Endothelial cell (in vitro differentiated cells): ENCODE measurements at regions not wholly inside any gene's neighbourhood (a gene's known extent, or its start where the extent isn't known, plus 50 kb on each side); places are given as distances from the start of the nearest gene placed in this dataset.

Source experiments
- DNase-seq: peaks from one replicate; pipeline ENCODE4 v3.0.0; 2021; ENCODE audit warnings: low spot score
- H3K27ac Mint-ChIP-seq: one replicate; pipeline ENCODE4 v1.8.0; 2021; ENCODE audit warnings: mixed read lengths, inconsistent platforms; ENCODE audit not compliant: unreplicated experiment
- H3K27me3 Mint-ChIP-seq: one replicate; pipeline ENCODE4 v1.8.0; 2021; ENCODE audit warnings: mild to moderate bottlenecking, moderate library complexity, mixed read lengths, inconsistent platforms; ENCODE audit not compliant: unreplicated experiment
- H3K36me3 Mint-ChIP-seq: one replicate; pipeline ENCODE4 v1.8.0; 2021; ENCODE audit warnings: mild to moderate bottlenecking, low read depth, mixed read lengths, inconsistent platforms; ENCODE audit not compliant: unreplicated experiment
- H3K4me1 Mint-ChIP-seq: one replicate; pipeline ENCODE4 v1.8.0; 2021; ENCODE audit warnings: mild to moderate bottlenecking, mixed read lengths, inconsistent platforms; ENCODE audit not compliant: unreplicated experiment
- H3K4me3 Mint-ChIP-seq: one replicate; pipeline ENCODE4 v1.8.0; 2021; ENCODE audit warnings: mild to moderate bottlenecking, mixed read lengths, inconsistent platforms; ENCODE audit not compliant: unreplicated experiment
- H3K9me3 Mint-ChIP-seq: one replicate; pipeline ENCODE4 v1.8.0; 2021; ENCODE audit warnings: mixed read lengths, inconsistent platforms; ENCODE audit not compliant: unreplicated experiment
- CTCF ChIP-seq: fragments of 200-600 bp; sonication (generic); IDR thresholded peaks from one replicate; pipeline ENCODE4 v1.5.0; 2021; ENCODE audit warnings: antibody characterized with exemption; ENCODE audit not compliant: unreplicated experiment

GRCh38 chr11:23679041-23679440 lies 817.8 kb upstream of the LUZP2 start:
- no peak overlapping the region for H3K4me3 Mint-ChIP-seq
- no peak for DNase-seq
- no peaks in the 10 kb centered on the region for H3K4me1 Mint-ChIP-seq
- no peak for TF ChIP-seq CTCF
- H3K27ac Mint-ChIP-seq = no peak overlapping the region
- H3K9me3 Mint-ChIP-seq = no peaks in the 10 kb centered on the region
- H3K27me3 Mint-ChIP-seq = no peaks in the 10 kb centered on the region
- no peaks in the 10 kb centered on the region for H3K36me3 Mint-ChIP-seq

GRCh38 chr11:23679981-23680380 lies 816.9 kb upstream of the LUZP2 start:
- Mint-ChIP-seq H3K9me3 (no peaks in the 10 kb centered on the region), H3K27me3 (no peaks in the 10 kb centered on the region), H3K36me3 (no peaks in the 10 kb centered on the region), H3K27ac (no peak overlapping the region), H3K4me3 (no peak overlapping the region), H3K4me1 (no peaks in the 10 kb centered on the region)
- TF ChIP-seq CTCF = no peak
- DNase-seq = no peak

- Mint-ChIP-seq H3K27ac (no peak overlapping the region), H3K27me3 (no peaks in the 10 kb centered on the region), H3K36me3 (no peaks in the 10 kb centered on the region), H3K9me3 (no peaks in the 10 kb centered on the region), H3K4me1 (no peaks in the 10 kb centered on the region), H3K4me3 (no peak overlapping the region)
- no peak for DNase-seq
- TF ChIP-seq CTCF = no peak
Measured at GRCh38 chr11:23680488-23681230, 816.2 kb upstream of the LUZP2 start.

GRCh38 chr11:23684701-23685100 lies 812.2 kb upstream of the LUZP2 start:
- no peak overlapping the region for H3K4me3 Mint-ChIP-seq
- H3K36me3 Mint-ChIP-seq = no peaks in the 10 kb centered on the region
- DNase-seq = no peak

More at GRCh38 chr11:23684701-23685100, 812.2 kb upstream of the LUZP2 start:
- peaks cover 4% of the 10 kb centered on the region for H3K4me1 Mint-ChIP-seq
- no peak for TF ChIP-seq CTCF
- no peaks in the 10 kb centered on the region for H3K27me3 Mint-ChIP-seq
- H3K9me3 Mint-ChIP-seq = no peaks in the 10 kb centered on the region
- no peak overlapping the region for H3K27ac Mint-ChIP-seq
